ENCODE measurements at regions not wholly inside any gene's neighbourhood (a gene's known extent, or its start where the extent isn't known, plus 50 kb on each side); places are given as distances from the start of the nearest gene placed in this dataset.

- Mint-ChIP-seq H3K9me3 (ENCODE audit: low read depth, unreplicated experiment) (no peaks in the 10 kb centered on the region), H3K4me1 (ENCODE audit: low read depth, unreplicated experiment) (no peaks in the 10 kb centered on the region), H3K36me3 (ENCODE audit: insufficient read depth, unreplicated experiment) (no peaks in the 10 kb centered on the region), H3K27me3 (ENCODE audit: unreplicated experiment) (no peaks in the 10 kb centered on the region), H3K27ac (ENCODE audit: unreplicated experiment) (no peak overlapping the region), H3K4me3 (ENCODE audit: low read depth, unreplicated experiment) (no peak overlapping the region)
- intact Hi-C loops (cut with micrococcal nuclease; ENCODE audit: unreplicated experiment), result no loop called here
- TF ChIP-seq CTCF (IDR thresholded peaks at IDR 0.05; ENCODE audit: unreplicated experiment), result no peak
- no peak for DNase-seq
- CTCF ChIA-PET, result no interaction called here
- BruUV-seq (replicated peaks), result no TSS peak
Measured at GRCh38 chr12:67152451-67152850, 116.7 kb upstream of the CAND1 start.

GRCh38 chr12:67154901-67155300 is 114.3 kb upstream of the CAND1 start:
- H3K36me3 Mint-ChIP-seq (ENCODE audit: insufficient read depth, unreplicated experiment), result no peaks in the 10 kb centered on the region
- intact Hi-C loops (cut with micrococcal nuclease; ENCODE audit: unreplicated experiment), result no loop called here
- CTCF ChIA-PET, result no interaction called here
- no peaks in the 10 kb centered on the region for H3K9me3 Mint-ChIP-seq (ENCODE audit: low read depth, unreplicated experiment)
- no TSS peak for BruUV-seq (replicated peaks)
- no peak for DNase-seq
- H3K27ac Mint-ChIP-seq (ENCODE audit: unreplicated experiment), result no peak overlapping the region
- TF ChIP-seq CTCF (IDR thresholded peaks at IDR 0.05; ENCODE audit: unreplicated experiment), result no peak
- H3K27me3 Mint-ChIP-seq (ENCODE audit: unreplicated experiment), result no peaks in the 10 kb centered on the region
- H3K4me1 Mint-ChIP-seq (ENCODE audit: low read depth, unreplicated experiment), result no peaks in the 10 kb centered on the region
- H3K4me3 Mint-ChIP-seq (ENCODE audit: low read depth, unreplicated experiment), result no peak overlapping the region

GRCh38 chr12:67155863-67156262 is 113.3 kb upstream of the CAND1 start:
- no peaks in the 10 kb centered on the region for H3K9me3 Mint-ChIP-seq (ENCODE audit: low read depth, unreplicated experiment)
- H3K27me3 Mint-ChIP-seq (ENCODE audit: unreplicated experiment), result no peaks in the 10 kb centered on the region
- no peak for DNase-seq
- no TSS peak for BruUV-seq (replicated peaks)
- TF ChIP-seq CTCF (IDR thresholded peaks at IDR 0.05; ENCODE audit: unreplicated experiment), result no peak
- CTCF ChIA-PET, result interaction anchor here (0.7 kb wide), 1 partner anchor 134 kb away, joined by 3 read pairs; no protein-coding TSS in a partner anchor
- H3K36me3 Mint-ChIP-seq (ENCODE audit: insufficient read depth, unreplicated experiment), result no peaks in the 10 kb centered on the region
- H3K4me3 Mint-ChIP-seq (ENCODE audit: low read depth, unreplicated experiment), result no peak overlapping the region
- no peak overlapping the region for H3K27ac Mint-ChIP-seq (ENCODE audit: unreplicated experiment)
- no peaks in the 10 kb centered on the region for H3K4me1 Mint-ChIP-seq (ENCODE audit: low read depth, unreplicated experiment)
- intact Hi-C loops (cut with micrococcal nuclease; ENCODE audit: unreplicated experiment), result no loop called here

- H3K27ac Mint-ChIP-seq (ENCODE audit: unreplicated experiment), result no peak overlapping the region
- intact Hi-C loops (cut with micrococcal nuclease; ENCODE audit: unreplicated experiment), result loop anchor here (2.0 kb wide), 1 partner anchor 59 kb away; no protein-coding TSS in a partner anchor
- no peak overlapping the region for H3K4me3 Mint-ChIP-seq (ENCODE audit: low read depth, unreplicated experiment)
- H3K36me3 Mint-ChIP-seq (ENCODE audit: insufficient read depth, unreplicated experiment), result no peaks in the 10 kb centered on the region
- peak; percentile 47 for TF ChIP-seq CTCF (IDR thresholded peaks at IDR 0.05; ENCODE audit: unreplicated experiment)
- H3K4me1 Mint-ChIP-seq (ENCODE audit: low read depth, unreplicated experiment), result no peaks in the 10 kb centered on the region
- H3K9me3 Mint-ChIP-seq (ENCODE audit: low read depth, unreplicated experiment), result no peaks in the 10 kb centered on the region
- no TSS peak for BruUV-seq (replicated peaks)
- peak; percentile 59 for DNase-seq
- CTCF ChIA-PET, result interaction anchor here (0.6 to 1.6 kb wide), 7 partner anchors 12 to 1444 kb away, joined by 3 to 12 read pairs (median 4); partner anchors contain the start of gene CAND1
- peaks cover 31% of the 10 kb centered on the region for H3K27me3 Mint-ChIP-seq (ENCODE audit: unreplicated experiment)
Measured at GRCh38 chr12:67161322-67161918, 107.7 kb upstream of the CAND1 start.

Data from Calu3 (cell line).